GM23248 (cell line): ENCODE measurements at regions not wholly inside any gene's neighbourhood (a gene's known extent, or its start where the extent isn't known, plus 50 kb on each side); places are given as distances from the start of the nearest gene placed in this dataset.

Experiments used
- DNase-seq: peaks from one replicate; pipeline ENCODE4 v3.0.0-alpha.2; 2015
- H2AFZ ChIP-seq: fragments of 200-600 bp; sonication (generic); 2 replicates; pipeline ENCODE4 v1.6.1; 2016; ENCODE audit warnings: antibody characterized with exemption
- H3F3A ChIP-seq: fragments of 200-600 bp; sonication (generic); 2 replicates; pipeline ENCODE4 v1.6.1; 2016; ENCODE audit warnings: mild to moderate bottlenecking, antibody characterized with exemption, mixed run types; ENCODE audit not compliant: insufficient read depth
- H3K27ac ChIP-seq: fragments of 200-600 bp; sonication (generic); 2 replicates; pipeline ENCODE4 v1.5.1; 2016; ENCODE audit warnings: mild to moderate bottlenecking
- H3K27me3 ChIP-seq: fragments of 200-600 bp; sonication (generic); replicated peaks from 2 replicates; pipeline ENCODE4 v1.6.1; 2016; ENCODE audit warnings: mild to moderate bottlenecking; ENCODE audit not compliant: insufficient read depth
- H3K36me3 ChIP-seq: fragments of 200-600 bp; sonication (generic); 2 replicates; pipeline ENCODE4 v1.6.1; 2016; ENCODE audit warnings: low read depth, mild to moderate bottlenecking
- H3K4me1 ChIP-seq: fragments of 200-600 bp; sonication (generic); 2 replicates; pipeline ENCODE4 v1.6.1; 2016; ENCODE audit warnings: mild to moderate bottlenecking; ENCODE audit not compliant: insufficient read depth
- H3K4me2 ChIP-seq: fragments of 200-600 bp; sonication (generic); one replicate; pipeline ENCODE4 v1.6.1; 2016; ENCODE audit warnings: mild to moderate bottlenecking; ENCODE audit not compliant: unreplicated experiment
- H3K4me3 ChIP-seq: fragments of 200-600 bp; sonication (generic); 2 replicates; pipeline ENCODE4 v1.5.1; 2016; ENCODE audit warnings: mild to moderate bottlenecking
- H3K79me2 ChIP-seq: fragments of 200-600 bp; sonication (generic); 2 replicates; pipeline ENCODE4 v1.6.1; 2016; ENCODE audit warnings: mild to moderate bottlenecking; ENCODE audit not compliant: insufficient read depth
- H3K9ac ChIP-seq: fragments of 200-600 bp; sonication (generic); 2 replicates; pipeline ENCODE4 v1.6.1; 2016; ENCODE audit warnings: mild to moderate bottlenecking
- H3K9me2 ChIP-seq: fragments of 200-600 bp; sonication (generic); 2 replicates; pipeline ENCODE4 v1.6.1; 2016; ENCODE audit warnings: mixed run types, mild to moderate bottlenecking, moderate library complexity; ENCODE audit not compliant: insufficient read depth
- H3K9me3 ChIP-seq: fragments of 200-600 bp; sonication (generic); one replicate; pipeline ENCODE4 v1.6.1; 2017; ENCODE audit warnings: low read depth
- H4K20me1 ChIP-seq: fragments of 200-600 bp; sonication (generic); 2 replicates; pipeline ENCODE4 v1.6.0; 2016; ENCODE audit not compliant: insufficient read depth
- EZH2 ChIP-seq: fragments of 200-600 bp; sonication (generic); IDR thresholded peaks from 2 replicates; pipeline ENCODE4 v1.6.1; 2018; ENCODE audit warnings: antibody characterized with exemption, mild to moderate bottlenecking; ENCODE audit not compliant: insufficient read depth, poor library complexity, severe bottlenecking
- EZH2phosphoT487 ChIP-seq: fragments of 200-600 bp; sonication (generic); IDR thresholded peaks from 2 replicates; pipeline ENCODE4 v1.6.1; 2018; ENCODE audit warnings: antibody characterized with exemption, moderate library complexity, mild to moderate bottlenecking, low read depth; ENCODE audit not compliant: insufficient read depth
- WGBS, 2 experiments: methylation state at CpG; one replicate each; pipeline ENCODE4 v1.1.6; 2015 to 2017; ENCODE audit warnings: low lambda C conversion rate in 2 of 2, low coverage in 1 of 2; ENCODE audit errors: missing lambda C conversion rate in 2 of 2; 5-methylcytosine and 5-hydroxymethylcytosine counted together
- in situ Hi-C: fragments of 300-500 bp; cut with MboI; formaldehyde crosslinking; loops from 2 replicates; pipeline ENCODE4 v1.15.0; 2020

DNA sequence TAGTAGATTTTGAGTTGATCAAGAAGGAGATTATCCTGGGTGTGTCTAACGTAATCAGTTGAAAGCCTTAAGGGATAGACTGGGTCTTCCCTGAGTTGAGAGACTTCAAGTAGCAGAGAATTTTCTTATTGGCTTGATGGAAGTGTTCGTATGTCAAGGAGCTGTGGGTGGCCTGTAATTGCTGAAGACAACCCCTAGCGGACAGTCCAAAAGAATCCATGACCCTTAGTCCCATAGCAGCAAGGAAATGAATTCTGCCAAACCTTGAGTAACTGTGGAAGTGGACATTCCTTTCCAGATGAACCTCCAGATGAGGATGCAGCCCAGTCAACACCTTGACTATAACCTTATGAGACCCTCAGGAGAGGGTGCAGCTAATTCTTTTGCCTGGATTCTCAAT lies 786.3 kb downstream of the SOCS6 start:
- H3K4me2 ChIP-seq: no peak overlapping the region
- H3K4me1 ChIP-seq: no peaks in the 10 kb centered on the region
- H4K20me1 ChIP-seq: no peaks in the 10 kb centered on the region
- TF ChIP-seq EZH2phosphoT487: no peak
- no peak for TF ChIP-seq EZH2
- no peak overlapping the region for H2AFZ ChIP-seq
- H3K9me3 ChIP-seq: no peaks in the 10 kb centered on the region
- H3F3A ChIP-seq: no peaks in the 10 kb centered on the region
- no peaks in the 10 kb centered on the region for H3K9me2 ChIP-seq
- H3K36me3 ChIP-seq: no peaks in the 10 kb centered on the region
- WGBS, 2 experiments: 19 to 26% methylated on average over 3 of the region's 3 CpGs
- H3K27ac ChIP-seq: no peak overlapping the region
- in situ Hi-C loops: no loop called here
- no peaks in the 10 kb centered on the region for H3K79me2 ChIP-seq
- no peak overlapping the region for H3K4me3 ChIP-seq
- H3K27me3 ChIP-seq: no peaks in the 10 kb centered on the region
- H3K9ac ChIP-seq: no peak overlapping the region
- no peak for DNase-seq

DNA sequence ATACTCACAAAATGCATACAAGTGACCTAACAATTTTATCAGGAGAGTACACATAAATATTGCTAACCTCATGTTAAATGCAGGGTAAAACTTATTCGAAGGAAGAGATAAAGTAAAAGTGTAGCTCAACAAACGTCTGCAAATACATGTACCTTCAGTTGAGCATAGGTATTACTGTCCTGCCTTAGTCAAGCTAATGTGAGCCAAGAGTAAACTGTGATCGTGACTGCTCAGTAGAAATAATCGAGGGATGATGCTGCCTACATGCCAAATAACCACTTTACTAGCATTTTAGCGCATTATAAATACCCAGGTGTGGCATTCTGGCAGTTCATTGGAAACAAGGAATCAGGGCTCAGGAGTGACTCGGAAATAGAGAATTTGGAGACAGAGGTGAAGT lies 779.5 kb downstream of the SOCS6 start:
- Histone ChIP-seq H3K4me1 (no peaks in the 10 kb centered on the region), H3K36me3 (no peaks in the 10 kb centered on the region), H4K20me1 (no peaks in the 10 kb centered on the region), H2AFZ (no peak overlapping the region), H3K27me3 (no peaks in the 10 kb centered on the region), H3K9ac (no peak overlapping the region), H3K79me2 (no peaks in the 10 kb centered on the region), H3F3A (no peaks in the 10 kb centered on the region), H3K27ac (no peak overlapping the region), H3K4me2 (no peak overlapping the region), H3K9me3 (no peaks in the 10 kb centered on the region), H3K9me2 (no peaks in the 10 kb centered on the region), H3K4me3 (no peak overlapping the region)
- in situ Hi-C loops: no loop called here
- 15 to 23% methylated on average over 6 of the region's 6 CpGs for WGBS, 2 experiments
- no peak for TF ChIP-seq EZH2phosphoT487
- TF ChIP-seq EZH2: no peak
- DNase-seq: no peak

DNA sequence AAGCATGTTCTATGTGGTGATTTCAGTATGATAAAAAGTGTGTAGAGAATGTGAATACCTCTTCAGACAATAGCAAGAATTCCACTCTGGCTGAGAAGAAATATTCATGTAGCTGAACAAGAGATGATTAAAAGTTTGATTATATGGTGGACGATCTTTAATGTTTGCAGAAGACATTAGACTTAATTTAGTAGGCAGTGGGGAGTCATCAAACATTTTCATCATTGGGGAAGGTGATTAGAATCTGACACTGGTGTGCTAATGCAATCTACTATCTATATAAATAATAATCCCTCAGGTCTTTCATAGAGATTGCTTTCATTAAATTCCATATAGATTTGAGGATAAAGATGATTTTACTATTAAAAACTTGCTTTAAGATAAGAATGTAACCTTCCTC lies 761.0 kb downstream of the SOCS6 start:
- Histone ChIP-seq H3K79me2 (no peaks in the 10 kb centered on the region), H3K9me3 (no peaks in the 10 kb centered on the region), H3K9me2 (no peaks in the 10 kb centered on the region), H3K9ac (no peak overlapping the region), H3K4me1 (no peaks in the 10 kb centered on the region), H3K27me3 (no peaks in the 10 kb centered on the region), H3K4me3 (no peak overlapping the region), H3K4me2 (no peak overlapping the region), H4K20me1 (no peaks in the 10 kb centered on the region), H2AFZ (no peak overlapping the region), H3K36me3 (no peaks in the 10 kb centered on the region), H3F3A (no peaks in the 10 kb centered on the region), H3K27ac (no peak overlapping the region)
- TF ChIP-seq EZH2: no peak
- TF ChIP-seq EZH2phosphoT487: no peak
- WGBS, 2 experiments: 26 to 45% methylated on average over 1 of the region's 1 CpG
- no peak for DNase-seq
- in situ Hi-C loops: no loop called here

DNA sequence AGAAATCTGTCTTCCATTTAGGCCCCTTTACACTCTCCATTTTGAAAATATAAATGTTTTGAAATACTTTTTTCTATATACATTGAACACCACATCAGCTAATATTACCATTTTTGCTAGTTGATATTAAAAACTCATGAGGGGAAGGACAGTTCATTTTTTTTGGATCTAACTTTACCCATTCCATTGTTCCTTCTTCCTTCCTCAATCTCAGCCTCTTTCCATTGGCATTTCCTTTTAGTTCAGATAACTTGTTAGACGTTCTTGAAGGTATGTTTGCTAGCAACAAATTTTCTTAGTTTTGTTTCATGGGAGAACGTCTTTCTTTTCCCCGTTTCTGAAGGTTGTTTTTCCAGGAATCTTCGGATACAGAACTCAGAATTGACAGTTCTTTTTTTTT lies 759.0 kb downstream of the SOCS6 start:
- Histone ChIP-seq H3K9me3 (no peaks in the 10 kb centered on the region), H3K79me2 (no peaks in the 10 kb centered on the region), H3K27ac (no peak overlapping the region), H3K9ac (no peak overlapping the region), H4K20me1 (no peaks in the 10 kb centered on the region), H2AFZ (no peak overlapping the region), H3F3A (no peaks in the 10 kb centered on the region), H3K36me3 (no peaks in the 10 kb centered on the region), H3K4me2 (no peak overlapping the region), H3K9me2 (no peaks in the 10 kb centered on the region), H3K4me3 (no peak overlapping the region), H3K27me3 (no peaks in the 10 kb centered on the region), H3K4me1 (no peaks in the 10 kb centered on the region)
- no peak for TF ChIP-seq EZH2
- no peak for TF ChIP-seq EZH2phosphoT487
- in situ Hi-C loops: no loop called here
- 46 to 53% methylated on average over 4 of the region's 4 CpGs for WGBS, 2 experiments
- DNase-seq: no peak
